SK-N-SH (cell line): ENCODE measurements at regions not wholly inside any gene's neighbourhood (a gene's known extent, or its start where the extent isn't known, plus 50 kb on each side); places are given as distances from the start of the nearest gene placed in this dataset.

Experiments
- CTCF ChIA-PET: fragments of 300-600, 350-600 bp; formaldehyde crosslinking; extraction: SDS; loops from one replicate; lab custom pipeline; 2021; lab: Yijun Ruan, JAX
- POLR2A ChIA-PET: fragments of 350-600 bp; sonication (Branson Sonifier 250); formaldehyde crosslinking; extraction: SDS; loops from one replicate; lab custom pipeline; 2020; ENCODE audit warnings: antibody characterized with exemption, inconsistent platforms; lab: Yijun Ruan, JAX
- DNase-seq: peaks from one replicate; pipeline ENCODE4 v3.0.0; 2012
- H2AFZ ChIP-seq: fragments of 200-600 bp; sonication (generic); 2 replicates; pipeline ENCODE4 v1.8.1; 2016; ENCODE audit warnings: antibody characterized with exemption, mild to moderate bottlenecking, low read depth
- H3F3A ChIP-seq: fragments of 200-600 bp; sonication (generic); replicated peaks from 2 replicates; pipeline ENCODE3; 2016; ENCODE audit warnings: antibody characterized with exemption, mild to moderate bottlenecking; ENCODE audit not compliant: insufficient read depth
- H3K27ac ChIP-seq, 2 experiments: fragments of 200-500 bp in 1 of 2; fragments of 200-600 bp in 1 of 2; sonication (Bioruptor generic) in 1 of 2; sonication (generic), shearing (Covaris generic) in 1 of 2; 2 replicates each; pipeline versions ENCODE4 v1.5.1 to v1.6.1; 2014 to 2016; ENCODE audit warnings: low read depth in 2 of 2, inconsistent platforms in 1 of 2, low read length in 1 of 2, mild to moderate bottlenecking in 1 of 2, mixed read lengths in 1 of 2
- H3K27me3 ChIP-seq: fragments of 200-600 bp; sonication (generic), shearing (Covaris generic); 2 replicates; pipeline ENCODE4 v1.6.1; 2016; ENCODE audit warnings: mixed run types; ENCODE audit not compliant: insufficient read depth
- H3K36me3 ChIP-seq, 2 experiments: fragments of 200-500 bp in 1 of 2; fragments of 200-600 bp in 1 of 2; sonication (Bioruptor generic) in 1 of 2; sonication (generic) in 1 of 2; replicated peaks in 1 of 2; 2 replicates each; pipeline versions ENCODE3 to v1.5.1; 2014 to 2016; ENCODE audit warnings: low read length in 1 of 2, mild to moderate bottlenecking in 1 of 2; ENCODE audit not compliant: insufficient read depth in 2 of 2, control insufficient read depth in 1 of 2
- H3K4me1 ChIP-seq, 2 experiments: fragments of 200-500 bp in 1 of 2; fragments of 200-600 bp in 1 of 2; sonication (Bioruptor generic) in 1 of 2; sonication (generic), shearing (Covaris generic) in 1 of 2; 2 replicates each; pipeline versions ENCODE4 v1.5.1 to v1.6.1; 2014 to 2016; ENCODE audit warnings: low read depth in 1 of 2, low read length in 1 of 2, mixed run types in 1 of 2; ENCODE audit not compliant: insufficient read depth in 2 of 2, control insufficient read depth in 1 of 2
- H3K4me2 ChIP-seq: fragments of 200-600 bp; sonication (generic), shearing (Covaris generic); 2 replicates; pipeline ENCODE4 v1.6.1; 2017; ENCODE audit warnings: mixed run types
- H3K4me3 ChIP-seq, 2 experiments: fragments of 200-500 bp in 1 of 2; fragments of 200-600 bp in 1 of 2; sonication (Bioruptor generic) in 1 of 2; sonication (generic), shearing (Covaris generic) in 1 of 2; 2 replicates each; pipeline versions ENCODE4 v1.5.1 to v1.8.1; 2014 to 2016; ENCODE audit warnings: low read depth in 2 of 2, inconsistent platforms in 1 of 2, low read length in 1 of 2, mild to moderate bottlenecking in 1 of 2, mixed read lengths in 1 of 2, moderate library complexity in 1 of 2
- H3K79me2 ChIP-seq: fragments of 200-600 bp; sonication (generic); 2 replicates; pipeline ENCODE4 v1.8.1; 2017; ENCODE audit warnings: mild to moderate bottlenecking; ENCODE audit not compliant: insufficient read depth
- H3K9ac ChIP-seq: fragments of 200-600 bp; sonication (generic); 2 replicates; pipeline ENCODE4 v1.6.1; 2017; ENCODE audit warnings: mixed run types
- H3K9me2 ChIP-seq: fragments of 200-600 bp; sonication (generic); 2 replicates; pipeline ENCODE4 v1.6.1; 2017; ENCODE audit warnings: mixed run types
- H3K9me3 ChIP-seq: fragments of 200-600 bp; sonication (generic); 2 replicates; pipeline ENCODE4 v1.6.1; 2017; ENCODE audit warnings: mixed run types, mild to moderate bottlenecking, moderate library complexity
- H4K20me1 ChIP-seq: fragments of 200-600 bp; sonication (generic); 2 replicates; pipeline ENCODE4 v1.6.1; 2017; ENCODE audit warnings: mild to moderate bottlenecking, mixed run types; ENCODE audit not compliant: insufficient read depth
- CHD2 ChIP-seq: fragments of 150-350 bp; IDR thresholded peaks from 2 replicates; pipeline ENCODE4 v1.6.1; 2018; ENCODE audit warnings: low read length; ENCODE audit not compliant: partially characterized antibody
- CTCF ChIP-seq: fragments of 200-600 bp; sonication (generic); IDR thresholded peaks from 2 replicates; pipeline ENCODE4 v1.6.1; 2017; ENCODE audit warnings: antibody characterized with exemption, mild to moderate bottlenecking, moderate library complexity
- FOXM1 ChIP-seq: IDR thresholded peaks from 2 replicates; pipeline ENCODE4 v1.4.0; 2012; ENCODE audit warnings: low read depth, mild to moderate bottlenecking
- GATA2 ChIP-seq: sonication (generic); formaldehyde crosslinking; IDR thresholded peaks from 2 replicates; pipeline ENCODE4 v1.5.0; 2020; ENCODE audit warnings: mild to moderate bottlenecking, missing genetic modification reagents
- JUND ChIP-seq: IDR thresholded peaks from 2 replicates; pipeline ENCODE4 v1.4.0; 2012
- POLR2AphosphoS5 ChIP-seq: IDR thresholded peaks from 2 replicates; pipeline ENCODE4 v1.6.1; 2012; ENCODE audit warnings: low read depth, low read length
- RAD21 ChIP-seq: IDR thresholded peaks from 2 replicates; pipeline ENCODE4 v1.6.1; 2012; ENCODE audit warnings: mild to moderate bottlenecking, low read length
- RCOR1 ChIP-seq: fragments of 150-350 bp; IDR thresholded peaks from 2 replicates; pipeline ENCODE4 v1.6.1; 2017; ENCODE audit warnings: antibody characterized with exemption, low read length
- RFX5 ChIP-seq: IDR thresholded peaks from 2 replicates; pipeline ENCODE4 v1.6.1; 2012; ENCODE audit warnings: mild to moderate bottlenecking, improper control_type of control experiment, low read length
- RXRA ChIP-seq: IDR thresholded peaks from 2 replicates; pipeline ENCODE4 v1.4.0; 2012; ENCODE audit warnings: low read depth, mild to moderate bottlenecking, borderline replicate concordance
- SIN3A ChIP-seq: IDR thresholded peaks from 2 replicates; pipeline ENCODE4 v1.6.1; 2012; ENCODE audit warnings: low read depth, mild to moderate bottlenecking, low read length, moderate library complexity, borderline replicate concordance
- SMC3 ChIP-seq: IDR thresholded peaks from 2 replicates; pipeline ENCODE4 v1.6.1; 2012; ENCODE audit warnings: low read depth, low read length, improper control_type of control experiment
- TCF12 ChIP-seq: IDR thresholded peaks from 2 replicates; pipeline ENCODE4 v1.4.0; 2012
- WGBS: methylation state at CpG from one replicate; pipeline ENCODE4 v1.1.6; 2017; ENCODE audit warnings: low lambda C conversion rate; 5-methylcytosine and 5-hydroxymethylcytosine counted together
- TF ChIP-seq, protein P1 (sequence below): IDR thresholded peaks from 2 replicates; pipeline ENCODE4 v1.4.0; 2012; ENCODE audit warnings: low read depth

- ChIA-PET POLR2A (interaction anchor here (0.6 to 1.4 kb wide), 4 partner anchors 45 to 237 kb away, joined by 3 to 13 read pairs (median 4); partner anchors contain the start of gene TRAF6), CTCF (interaction anchor here (0.5 to 9.6 kb wide), 84 partner anchors 9 to 961 kb away, joined by 3 to 290 read pairs (median 4); partner anchors contain the start of genes IFTAP and TRAF6)
- 49% methylated on average over 7 of the region's 7 CpGs for WGBS
- Histone ChIP-seq H3K27ac (peak overlapping the region in 1 of 2 experiments; percentile 67; a peak in 2 of 4 replicates), H3K27me3 (no peaks in the 10 kb centered on the region), H2AFZ (no peak overlapping the region), H3K79me2 (no peaks in the 10 kb centered on the region), H3K9me3 (no peaks in the 10 kb centered on the region), H3K36me3 (no peaks in the 10 kb centered on the region), H3K4me1 (peaks cover 13 to 18% of the 10 kb centered on the region in 2 experiments), H3K9ac (no peak overlapping the region), H3K4me2 (no peak overlapping the region), H4K20me1 (no peaks in the 10 kb centered on the region), H3F3A (peaks cover 10% of the 10 kb centered on the region), H3K4me3 (peak overlapping the region in 1 of 2 experiments; percentile 39; a peak in 1 of 4 replicates), H3K9me2 (no peaks in the 10 kb centered on the region)
- TF ChIP-seq CTCF = peak; percentile 99
- TF ChIP-seq SMC3 = peak; percentile 97
- peak; percentile 97 for TF ChIP-seq RAD21
- no peak for TF ChIP-seq RFX5
- TF ChIP-seq CHD2 = peak; percentile 53
- TF ChIP-seq GATA2 (CRISPR knock-in tag) = no peak
- TF ChIP-seq, protein P1, sequence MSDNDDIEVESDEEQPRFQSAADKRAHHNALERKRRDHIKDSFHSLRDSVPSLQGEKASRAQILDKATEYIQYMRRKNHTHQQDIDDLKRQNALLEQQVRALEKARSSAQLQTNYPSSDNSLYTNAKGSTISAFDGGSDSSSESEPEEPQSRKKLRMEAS = no peak
- TF ChIP-seq TCF12 = peak; percentile 51; the same call in 1 of the 2 replicates
- no peak for TF ChIP-seq RXRA
- TF ChIP-seq SIN3A = no peak
- no peak for TF ChIP-seq JUND
- no peak for TF ChIP-seq POLR2AphosphoS5
- TF ChIP-seq FOXM1 = no peak
- peak; percentile 52; the same call in 1 of the 2 replicates for TF ChIP-seq RCOR1
- DNase-seq = peak; percentile 76
Observed at GRCh38 chr11:36746886-36747710, 149.1 kb upstream of the RAG2 start.
